ENCODE measurements at regions not wholly inside any gene's neighbourhood (a gene's known extent, or its start where the extent isn't known, plus 50 kb on each side); places are given as distances from the start of the nearest gene placed in this dataset.
A peak's percentile ranks its signal among the peaks of the same experiment; 100 is the strongest.

- peak; percentile 73 for DNase-seq
Observed at GRCh38 chr2:217434180-217434975, 568.4 kb downstream of the TNS1 start.

- DNase-seq, result no peak
Observed at GRCh38 chr2:217433522-217433921, 569.3 kb downstream of the TNS1 start.

GRCh38 chr2:217431577-217432269 is 571.1 kb downstream of the TNS1 start:
- DNase-seq, result no peak

GRCh38 chr2:217430916-217431576 is 571.2 kb upstream of the TNP1 start:
- DNase-seq, result no peak

GRCh38 chr2:217429981-217430500 is 570.2 kb upstream of the TNP1 start:
- DNase-seq, result no peak

GRCh38 chr2:217421834-217422233 is 562.0 kb upstream of the TNP1 start:
- no peak for DNase-seq

GRCh38 chr2:217420854-217421253 is 561.0 kb upstream of the TNP1 start:
- DNase-seq, result no peak

- no peak for DNase-seq
Observed at GRCh38 chr2:217419055-217419671, 559.3 kb upstream of the TNP1 start.

GRCh38 chr2:217418544-217418943 is 558.7 kb upstream of the TNP1 start:
- no peak for DNase-seq

GRCh38 chr2:217418090-217418489 is 558.2 kb upstream of the TNP1 start:
- DNase-seq, result no peak

GRCh38 chr2:217417536-217417935 is 557.7 kb upstream of the TNP1 start:
- DNase-seq, result no peak

- DNase-seq, result no peak
Observed at GRCh38 chr2:217415316-217415715, 555.5 kb upstream of the TNP1 start.

GRCh38 chr2:217414429-217414828 is 554.6 kb upstream of the TNP1 start:
- no peak for DNase-seq

GRCh38 chr2:217413193-217413592 is 553.3 kb upstream of the TNP1 start:
- no peak for DNase-seq

GRCh38 chr2:217412721-217413120 is 552.9 kb upstream of the TNP1 start:
- no peak for DNase-seq

- DNase-seq, result no peak
Observed at GRCh38 chr2:217412277-217412676, 552.4 kb upstream of the TNP1 start.

- no peak for DNase-seq
Observed at GRCh38 chr2:217410681-217410960, 550.8 kb upstream of the TNP1 start.

- no peak for DNase-seq
Observed at GRCh38 chr2:217409949-217410680, 550.3 kb upstream of the TNP1 start.

GRCh38 chr2:217407362-217407761 is 547.5 kb upstream of the TNP1 start:
- no peak for DNase-seq

GRCh38 chr2:217404236-217404760 is 544.4 kb upstream of the TNP1 start:
- no peak for DNase-seq

- DNase-seq, result no peak
Observed at GRCh38 chr2:217402761-217403383, 543.0 kb upstream of the TNP1 start.

- no peak for DNase-seq
Observed at GRCh38 chr2:217402144-217402543, 542.3 kb upstream of the TNP1 start.
